ENCODE measurements at regions not wholly inside any gene's neighbourhood (a gene's known extent, or its start where the extent isn't known, plus 50 kb on each side); places are given as distances from the start of the nearest gene placed in this dataset.
"Not testable (repeated sequence)": the region's sequence is repeated elsewhere in the genome, so short reads cannot be mapped to it uniquely, and the experiment has no call there.

- no peak for DNase-seq
These were observed 318.5 kb downstream of the SH2D4B start for GRCh38 chr10:80856186-80856585.

GRCh38 chr10:80859279-80859678 lies 321.6 kb downstream of the SH2D4B start:
- not testable (repeated sequence) for DNase-seq

DNA sequence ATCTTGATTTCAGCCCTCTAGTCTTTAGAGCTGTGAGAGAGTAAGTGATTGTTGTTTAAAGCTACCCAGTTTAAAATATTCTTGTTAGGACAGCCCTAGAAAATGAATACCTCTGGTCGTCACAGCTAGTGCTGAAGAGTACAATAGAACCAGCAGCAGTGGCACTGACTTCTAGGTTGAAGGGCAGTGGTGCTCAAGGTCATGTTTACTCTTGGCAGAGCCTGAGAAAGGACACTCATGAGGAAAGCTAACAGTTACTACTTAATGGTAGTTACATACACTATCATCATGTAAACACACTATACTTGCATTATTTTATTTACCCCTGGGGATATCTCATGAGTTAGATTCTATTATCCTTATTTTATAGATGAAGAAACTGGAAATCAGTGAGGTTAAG lies 323.0 kb downstream of the SH2D4B start:
- no peak for DNase-seq

DNA sequence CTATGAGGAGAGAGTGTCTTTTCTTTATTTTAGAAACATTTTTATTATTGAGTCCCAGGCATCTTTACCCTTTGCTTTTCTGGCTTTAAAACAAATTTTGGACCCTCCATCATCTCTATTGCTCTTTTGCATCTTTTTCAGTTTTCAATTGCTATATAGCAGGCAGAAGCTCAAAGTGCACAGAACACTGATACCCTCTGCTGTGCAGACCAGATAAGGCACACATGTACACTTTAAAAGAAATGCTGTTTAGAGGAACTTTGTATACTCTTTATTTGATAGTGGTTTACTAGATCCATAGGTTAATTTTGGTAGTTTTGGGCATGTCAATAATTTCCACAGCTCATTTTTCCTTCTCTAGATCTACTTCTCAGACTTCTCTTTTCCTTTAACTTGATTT lies 324.2 kb downstream of the SH2D4B start:
- DNase-seq = no peak

DNA sequence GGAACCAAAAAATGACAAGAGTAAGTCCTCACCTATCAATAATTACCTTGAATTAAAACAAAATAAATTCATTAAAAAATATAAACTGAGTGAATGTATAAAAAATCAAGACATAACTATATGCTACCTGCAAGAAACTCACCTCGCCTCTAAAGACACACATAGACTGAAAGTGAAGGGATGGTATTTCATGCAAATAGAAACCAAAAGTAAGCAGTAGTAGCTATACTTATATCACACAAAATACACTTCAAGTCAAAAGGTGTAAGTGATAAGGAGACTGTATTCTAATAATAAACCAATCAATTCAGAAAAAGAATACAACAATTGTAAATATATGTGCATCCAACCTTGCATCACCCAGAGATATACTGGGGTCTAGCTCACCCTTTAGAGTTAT lies 332.6 kb downstream of the SH2D4B start:
- DNase-seq = no peak

DNA sequence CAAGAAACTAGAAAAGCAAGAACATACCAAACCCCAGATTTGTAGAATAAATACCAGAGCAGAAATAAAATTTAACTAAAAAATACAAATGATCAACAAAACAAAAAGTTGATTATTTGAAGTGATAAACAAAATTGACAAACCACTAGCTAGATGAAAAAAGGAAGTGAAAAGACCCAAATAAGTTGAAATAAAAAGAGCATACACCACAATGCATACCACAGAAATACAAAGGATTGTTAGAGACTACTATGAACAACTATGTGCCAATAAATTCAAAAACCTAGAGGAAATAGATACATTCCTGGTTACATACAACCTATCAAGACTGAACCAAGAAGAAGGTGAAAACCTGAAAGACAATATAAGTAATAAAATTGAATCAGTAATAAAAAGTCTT lies 333.4 kb downstream of the SH2D4B start:
- no peak for DNase-seq

DNA sequence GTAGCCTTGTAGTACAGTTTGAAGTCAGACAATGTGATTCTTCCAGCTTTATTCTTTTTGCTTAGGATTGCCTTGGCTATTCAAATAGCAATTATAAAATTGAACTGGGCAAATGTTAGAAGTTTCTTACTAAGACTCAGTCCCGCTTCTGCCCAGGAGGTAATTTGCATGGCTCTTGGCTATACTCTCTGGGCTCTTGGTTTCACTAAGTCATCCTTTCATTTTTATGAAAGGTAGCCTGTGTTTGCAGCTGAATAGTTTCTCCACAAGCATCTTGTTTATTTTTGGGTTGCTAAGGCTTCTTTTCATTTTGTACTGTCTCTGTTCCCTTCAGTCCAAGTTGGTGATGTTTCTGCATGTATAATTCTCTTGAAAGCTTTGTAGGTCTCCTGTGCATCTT lies 340.6 kb downstream of the SH2D4B start:
- DNase-seq = no peak

DNA sequence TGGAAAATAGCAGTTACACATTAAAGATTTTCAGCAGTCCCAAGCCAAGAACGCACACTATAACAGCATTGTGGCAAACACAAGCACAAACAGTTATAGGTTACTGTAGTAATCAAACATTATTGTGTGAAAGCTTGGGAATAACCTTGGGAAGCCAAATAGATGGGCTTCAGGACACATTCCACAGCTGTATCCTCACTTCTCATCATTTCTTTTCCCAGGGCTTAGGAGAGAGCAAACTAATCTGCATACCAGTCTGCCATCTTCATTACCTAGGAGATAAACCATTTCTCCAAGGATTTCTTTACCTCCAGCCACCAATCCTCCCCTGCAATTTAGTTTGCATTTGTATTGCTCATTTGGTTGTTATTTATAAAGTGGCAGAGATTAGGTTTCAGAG lies 352.4 kb downstream of the SH2D4B start:
- no peak for DNase-seq

- no peak for DNase-seq
These were observed 355.6 kb downstream of the SH2D4B start for GRCh38 chr10:80893256-80893655.

GRCh38 chr10:80894311-80894791 lies 356.6 kb downstream of the SH2D4B start:
- no peak for DNase-seq

GRCh38 chr10:80894797-80895467 lies 357.2 kb downstream of the SH2D4B start:
- no peak for DNase-seq

DNA sequence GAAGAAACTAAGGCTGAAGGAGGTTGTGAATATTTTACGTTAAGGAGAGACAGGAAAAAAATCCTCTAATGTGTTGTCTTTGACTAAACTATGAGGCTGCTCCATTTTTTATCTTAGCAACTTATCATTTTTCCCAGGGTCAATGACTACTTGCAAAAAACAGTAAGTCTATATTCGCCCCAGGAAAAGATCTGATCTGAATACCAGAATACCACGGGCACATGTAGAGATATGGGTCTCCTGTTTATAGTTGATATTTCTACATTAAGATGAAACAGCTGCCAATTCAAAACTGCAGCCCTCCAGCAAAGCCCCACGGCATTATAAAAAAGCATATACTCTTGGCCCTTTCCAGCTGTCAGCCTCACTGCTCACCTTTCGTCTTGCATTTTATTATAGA lies 358.4 kb downstream of the SH2D4B start:
- no peak for DNase-seq

GRCh38 chr10:80896959-80897358 lies 359.3 kb downstream of the SH2D4B start:
- no peak for DNase-seq

- no peak for DNase-seq
These were observed 363.0 kb downstream of the SH2D4B start for GRCh38 chr10:80900661-80901060.

- DNase-seq = no peak
These were observed 370.9 kb downstream of the SH2D4B start for GRCh38 chr10:80908611-80909010.

DNA sequence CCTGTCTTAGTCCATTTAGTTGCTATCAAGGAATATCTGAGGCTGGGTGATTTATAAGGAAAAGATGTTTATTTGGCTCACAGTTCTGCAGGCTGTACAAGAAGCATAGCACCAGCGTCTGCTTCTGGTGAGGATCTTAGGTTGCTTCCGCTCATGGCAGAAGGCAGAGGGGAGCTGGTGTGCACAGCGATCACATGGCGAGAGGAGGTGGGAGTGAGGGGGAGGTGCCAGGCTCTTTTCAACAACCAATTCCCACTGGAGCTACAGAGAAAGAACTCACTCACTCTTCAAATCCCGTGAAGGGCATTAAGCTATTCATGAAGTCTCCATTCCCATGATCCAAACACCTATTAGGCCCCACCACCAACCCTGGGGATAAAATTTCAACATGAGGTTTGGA lies 371.6 kb downstream of the SH2D4B start:
- DNase-seq = no peak

DNA sequence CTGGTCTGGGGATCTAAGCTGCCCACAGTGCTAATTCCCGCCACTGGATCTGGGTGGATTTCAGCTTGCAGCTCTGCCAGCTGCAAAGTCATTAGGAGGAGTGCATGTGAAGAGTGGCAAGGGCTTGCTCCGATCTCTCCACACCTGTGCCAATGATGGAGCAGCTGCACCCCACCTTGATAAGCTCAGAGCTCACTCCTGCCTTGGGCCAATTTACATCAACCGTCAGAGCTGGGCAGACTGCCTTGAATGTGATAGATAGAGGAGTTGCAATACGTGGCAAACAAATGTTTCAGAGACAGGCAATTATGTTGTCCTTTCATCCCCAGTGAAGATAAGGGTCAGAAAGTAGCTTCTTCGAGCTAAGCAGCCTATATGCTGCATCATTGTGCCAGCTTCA lies 379.9 kb downstream of the SH2D4B start:
- DNase-seq = no peak

DNA sequence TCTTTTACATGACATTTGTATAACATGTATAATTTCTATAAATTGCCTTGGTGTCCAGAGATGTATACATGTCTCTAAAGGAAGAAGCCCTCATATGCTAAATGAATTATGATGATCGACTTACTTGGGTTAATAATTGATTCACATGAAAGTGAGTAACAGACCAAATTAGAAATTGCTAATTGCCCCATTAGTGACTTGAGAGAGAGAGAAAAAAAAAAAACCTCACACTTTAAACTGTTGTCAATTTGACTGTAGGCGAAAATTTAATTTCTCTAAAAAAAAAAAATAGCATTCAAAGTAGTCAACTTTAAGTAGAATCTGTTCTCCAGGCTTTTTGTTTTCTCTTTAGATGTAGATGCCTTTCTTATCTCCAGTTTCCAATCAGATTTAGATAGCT lies 383.3 kb downstream of the SH2D4B start:
- DNase-seq = no peak

GRCh38 chr10:80924063-80924952 lies 386.6 kb downstream of the SH2D4B start:
- DNase-seq = peak in 17 of 51 donors; percentile 1 to 51 (median 23)

DNA sequence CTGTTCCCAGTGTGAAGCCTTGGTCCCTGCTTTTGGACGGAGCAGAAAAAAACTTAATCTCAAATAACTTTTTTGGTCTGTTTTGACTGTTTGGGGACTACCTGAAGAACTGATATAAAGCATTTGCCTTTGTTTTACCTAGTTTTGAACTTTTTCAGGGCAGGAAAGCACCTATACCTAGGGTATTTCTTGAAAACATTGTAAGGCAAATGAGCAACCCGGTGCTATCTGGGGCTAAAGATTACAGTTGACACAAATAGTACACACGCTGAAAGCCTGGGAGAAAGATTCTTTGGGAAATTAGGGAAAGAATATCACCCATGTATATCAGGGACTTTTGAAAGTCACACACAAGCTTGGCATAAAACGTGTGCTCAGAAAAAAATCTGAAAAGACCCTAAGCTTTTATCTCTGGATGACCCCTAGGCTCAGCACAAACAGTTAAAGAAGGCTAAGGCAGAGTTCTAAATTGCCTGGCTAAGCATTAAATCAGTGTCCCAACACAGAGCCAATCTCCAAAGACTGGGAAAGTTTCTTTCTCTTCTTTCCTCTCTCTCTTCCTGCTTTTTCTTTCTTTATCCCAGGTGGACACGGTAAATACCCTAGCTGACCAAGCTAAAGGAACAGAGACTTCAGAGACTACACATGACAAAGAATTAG lies 389.8 kb downstream of the SH2D4B start:
- no peak for DNase-seq

DNA sequence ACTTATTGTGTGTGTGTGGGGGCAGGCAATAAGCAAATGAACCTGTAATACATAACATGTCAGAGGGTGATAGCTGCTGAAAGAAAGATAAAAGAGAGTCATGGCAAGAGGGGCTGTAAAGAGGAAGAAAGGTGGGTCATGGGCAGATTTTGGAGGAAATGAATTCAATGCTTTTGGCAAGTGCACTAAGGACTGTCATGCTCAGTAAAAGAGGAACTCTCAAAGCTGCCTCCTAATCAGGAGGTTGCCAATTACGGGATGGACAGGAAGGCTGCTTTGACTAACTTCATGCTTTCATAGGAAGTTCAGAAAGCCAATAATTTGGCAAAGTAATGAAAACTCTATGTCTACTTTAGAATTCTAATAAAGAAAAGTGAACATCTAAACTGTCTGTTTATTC lies 401.2 kb downstream of the SH2D4B start:
- no peak for DNase-seq

- peak in 4 of 51 donors; percentile 2 to 21 (median 4) for DNase-seq
These were observed 407.7 kb downstream of the SH2D4B start for GRCh38 chr10:80945264-80945880.
